ENCODE measurements at regions not wholly inside any gene's neighbourhood (a gene's known extent, or its start where the extent isn't known, plus 50 kb on each side); places are given as distances from the start of the nearest gene placed in this dataset.

DNA sequence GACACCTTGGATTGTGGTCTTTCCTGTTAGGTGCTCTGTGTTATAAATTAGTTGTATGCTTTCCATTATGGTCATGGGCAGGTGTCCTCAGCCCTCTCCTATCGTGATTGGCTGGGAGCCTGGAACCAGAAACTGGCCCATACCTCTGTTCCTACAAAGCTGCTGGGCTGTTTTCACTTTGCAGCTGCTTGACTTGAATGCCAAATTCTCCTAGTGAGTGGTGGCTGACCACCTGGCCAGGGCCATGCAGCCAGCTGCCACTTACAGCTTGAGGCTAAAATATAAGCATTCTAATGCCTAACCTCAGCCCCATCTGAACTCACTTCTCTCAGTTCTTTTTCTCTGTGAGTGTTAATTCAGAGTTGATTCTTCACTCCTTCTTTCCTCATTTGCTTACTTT is 239.3 kb upstream of the GBE1 start:
- no peak for TF ChIP-seq GATA3 (IDR thresholded peaks at IDR 0.05; ENCODE audit: low read depth, low read length)
- TF ChIP-seq GATA2 (IDR thresholded peaks at IDR 0.05; ENCODE audit: low read depth, low read length): no peak
